Nephron (organoid): ENCODE measurements at regions not wholly inside any gene's neighbourhood (a gene's known extent, or its start where the extent isn't known, plus 50 kb on each side); places are given as distances from the start of the nearest gene placed in this dataset.

Experiments used
- H3K27ac Mint-ChIP-seq, 3 experiments: 2 replicates each; pipeline ENCODE4 v1.8.0; 2020; ENCODE audit warnings: mixed read lengths in 3 of 3, mild to moderate bottlenecking in 2 of 3, moderate library complexity in 1 of 3
- H3K27me3 Mint-ChIP-seq: 2 replicates; pipeline ENCODE4 v1.8.0; 2021; ENCODE audit warnings: low read depth, mild to moderate bottlenecking, moderate library complexity, mixed read lengths
- H3K36me3 Mint-ChIP-seq: 2 replicates; pipeline ENCODE4 v1.8.0; 2020; ENCODE audit warnings: low read depth, mixed read lengths
- H3K4me1 Mint-ChIP-seq: 2 replicates; pipeline ENCODE4 v1.8.0; 2020; ENCODE audit warnings: mixed read lengths
- H3K4me3 Mint-ChIP-seq, 3 experiments: 2 replicates each; pipeline ENCODE4 v1.8.0; 2020; ENCODE audit warnings: mild to moderate bottlenecking in 3 of 3, mixed read lengths in 3 of 3, moderate library complexity in 2 of 3
- H3K9me3 Mint-ChIP-seq: 2 replicates; pipeline ENCODE4 v1.8.0; 2020; ENCODE audit warnings: mixed read lengths
- TF ChIP-seq, protein P1 (sequence below), 3 experiments: fragments of 200-600 bp; sonication (generic); IDR thresholded peaks; one replicate each; pipeline ENCODE4 v1.5.0; 2021; ENCODE audit warnings: antibody characterized with exemption in 3 of 3; ENCODE audit not compliant: unreplicated experiment in 3 of 3

DNA sequence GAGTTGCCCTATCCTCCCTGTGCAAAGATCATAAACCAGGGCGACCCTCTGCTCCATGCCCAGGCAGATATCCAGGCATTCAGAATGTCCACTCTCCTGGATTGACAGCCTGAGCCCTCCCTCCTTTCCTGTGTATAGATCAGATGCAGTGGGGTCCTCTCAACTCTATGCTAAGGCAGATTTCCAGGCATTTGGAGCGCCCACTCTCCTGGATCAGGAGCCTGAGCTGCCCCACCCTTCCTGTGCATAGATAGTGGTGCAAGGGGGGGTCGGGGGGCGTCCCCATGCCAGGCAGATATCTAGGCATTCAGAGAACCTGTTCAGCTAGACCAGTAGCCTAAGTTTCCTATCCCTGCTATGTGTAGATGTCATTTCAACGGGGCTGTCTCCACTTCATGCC, 941.1 kb downstream of the PCDH19 start:
- Mint-ChIP-seq H3K36me3 (no peaks in the 10 kb centered on the region), H3K4me3 (no peak overlapping the region), H3K27ac (no peak overlapping the region), H3K27me3 (no peaks in the 10 kb centered on the region), H3K4me1 (no peaks in the 10 kb centered on the region), H3K9me3 (peaks cover under 1% of the 10 kb centered on the region)
- TF ChIP-seq, protein P1, sequence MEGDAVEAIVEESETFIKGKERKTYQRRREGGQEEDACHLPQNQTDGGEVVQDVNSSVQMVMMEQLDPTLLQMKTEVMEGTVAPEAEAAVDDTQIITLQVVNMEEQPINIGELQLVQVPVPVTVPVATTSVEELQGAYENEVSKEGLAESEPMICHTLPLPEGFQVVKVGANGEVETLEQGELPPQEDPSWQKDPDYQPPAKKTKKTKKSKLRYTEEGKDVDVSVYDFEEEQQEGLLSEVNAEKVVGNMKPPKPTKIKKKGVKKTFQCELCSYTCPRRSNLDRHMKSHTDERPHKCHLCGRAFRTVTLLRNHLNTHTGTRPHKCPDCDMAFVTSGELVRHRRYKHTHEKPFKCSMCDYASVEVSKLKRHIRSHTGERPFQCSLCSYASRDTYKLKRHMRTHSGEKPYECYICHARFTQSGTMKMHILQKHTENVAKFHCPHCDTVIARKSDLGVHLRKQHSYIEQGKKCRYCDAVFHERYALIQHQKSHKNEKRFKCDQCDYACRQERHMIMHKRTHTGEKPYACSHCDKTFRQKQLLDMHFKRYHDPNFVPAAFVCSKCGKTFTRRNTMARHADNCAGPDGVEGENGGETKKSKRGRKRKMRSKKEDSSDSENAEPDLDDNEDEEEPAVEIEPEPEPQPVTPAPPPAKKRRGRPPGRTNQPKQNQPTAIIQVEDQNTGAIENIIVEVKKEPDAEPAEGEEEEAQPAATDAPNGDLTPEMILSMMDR (IDR thresholded peaks at IDR 0.05; ENCODE audit: unreplicated experiment in 3 of 3), result no peak

DNA sequence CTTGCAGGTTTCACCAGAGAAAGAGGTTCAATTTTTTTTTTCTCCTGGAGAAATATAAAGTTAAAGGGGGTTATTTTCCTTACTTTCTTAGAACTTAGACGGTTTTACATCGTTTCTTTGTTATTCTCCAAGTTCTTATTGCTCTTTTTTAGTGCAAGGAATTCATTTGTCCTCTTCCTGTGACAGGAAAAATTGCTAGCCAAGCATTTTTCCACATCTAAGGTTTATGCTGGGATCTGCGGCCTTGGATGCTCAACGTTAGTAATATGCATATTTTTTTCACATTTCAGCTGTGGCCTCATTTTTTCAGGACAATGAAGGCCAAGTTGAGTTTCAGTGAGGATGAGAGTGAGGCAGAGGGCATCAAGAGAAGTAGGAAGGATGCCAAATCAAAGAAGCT, 948.9 kb downstream of the PCDH19 start:
- Mint-ChIP-seq H3K9me3 (no peaks in the 10 kb centered on the region), H3K36me3 (no peaks in the 10 kb centered on the region), H3K4me1 (no peaks in the 10 kb centered on the region), H3K27me3 (no peaks in the 10 kb centered on the region), H3K27ac (no peak overlapping the region), H3K4me3 (no peak overlapping the region)
- TF ChIP-seq, protein P1 (IDR thresholded peaks at IDR 0.05; ENCODE audit: unreplicated experiment in 3 of 3), result no peak

DNA sequence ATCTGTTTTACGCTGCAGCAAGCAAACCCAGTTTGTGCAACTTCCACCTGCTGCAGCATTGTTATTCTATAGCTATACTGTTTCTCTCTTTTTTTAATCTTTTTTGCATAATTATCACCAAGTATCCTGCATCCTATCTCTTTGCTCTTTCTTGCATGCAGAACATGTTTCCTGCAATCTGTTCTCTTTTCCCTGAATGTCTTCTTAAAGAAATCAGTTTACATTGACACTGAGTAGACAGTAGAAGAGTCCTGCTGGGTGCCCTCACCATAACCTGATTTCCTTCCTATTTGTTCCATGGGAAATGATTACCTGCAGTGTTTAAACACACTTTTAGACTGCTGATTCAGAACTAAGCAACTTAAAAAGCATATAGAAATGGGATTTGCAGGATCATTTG, 964.7 kb downstream of the PCDH19 start:
- TF ChIP-seq, protein P1 (IDR thresholded peaks at IDR 0.05; ENCODE audit: unreplicated experiment in 3 of 3), result no peak
- H3K4me1 Mint-ChIP-seq, result no peaks in the 10 kb centered on the region
- no peaks in the 10 kb centered on the region for H3K9me3 Mint-ChIP-seq
- no peak overlapping the region for H3K27ac Mint-ChIP-seq
- H3K27me3 Mint-ChIP-seq, result no peaks in the 10 kb centered on the region
- H3K4me3 Mint-ChIP-seq, result no peak overlapping the region
- no peaks in the 10 kb centered on the region for H3K36me3 Mint-ChIP-seq

DNA sequence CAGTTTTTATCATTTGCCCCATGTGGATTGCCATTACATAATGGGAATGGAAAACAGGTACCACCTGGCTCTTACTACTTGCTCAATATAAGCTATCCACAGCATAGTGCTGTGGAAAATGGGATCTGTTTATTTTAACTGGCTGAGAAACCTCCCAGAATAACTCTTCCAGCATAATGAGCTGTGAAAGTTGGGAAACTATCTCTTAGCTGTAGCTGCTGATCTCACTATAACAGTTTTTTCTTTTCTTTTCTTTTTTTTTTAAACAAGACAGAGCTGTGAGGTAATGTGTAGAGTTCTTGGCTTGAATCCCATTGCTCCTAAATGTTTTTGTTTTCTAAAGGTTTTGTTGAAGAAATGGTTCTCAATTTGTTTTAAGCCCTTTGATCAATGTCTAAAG, 988.3 kb downstream of the PCDH19 start:
- Mint-ChIP-seq H3K4me3 (no peak overlapping the region), H3K36me3 (no peaks in the 10 kb centered on the region), H3K27ac (no peak overlapping the region), H3K27me3 (no peaks in the 10 kb centered on the region), H3K9me3 (peaks cover 8% of the 10 kb centered on the region), H3K4me1 (no peaks in the 10 kb centered on the region)
- TF ChIP-seq, protein P1 (IDR thresholded peaks at IDR 0.05; ENCODE audit: unreplicated experiment in 3 of 3), result no peak

DNA sequence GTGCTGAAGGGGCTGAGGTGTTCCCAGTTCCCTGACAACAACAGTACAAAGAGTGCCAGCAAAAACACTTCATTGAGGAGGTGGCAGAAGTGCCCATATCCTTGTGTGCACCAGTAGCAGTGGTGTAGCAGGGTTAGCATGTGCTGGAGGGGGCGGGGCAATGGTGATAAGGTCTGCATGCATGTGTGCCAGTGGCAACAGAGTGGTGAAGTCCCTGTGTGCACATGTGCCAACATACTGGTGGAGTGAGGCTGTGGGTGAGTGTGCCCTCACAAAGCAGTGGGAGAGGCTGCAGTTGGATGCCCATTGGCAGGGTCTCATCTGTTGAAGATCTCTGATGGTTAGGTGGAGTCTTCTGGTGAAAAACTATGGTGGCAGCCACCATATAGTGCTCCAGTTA, 994.6 kb downstream of the PCDH19 start:
- H3K36me3 Mint-ChIP-seq, result no peaks in the 10 kb centered on the region
- no peak overlapping the region for H3K27ac Mint-ChIP-seq
- H3K4me3 Mint-ChIP-seq, result no peak overlapping the region
- H3K9me3 Mint-ChIP-seq, result peaks cover 2% of the 10 kb centered on the region
- TF ChIP-seq, protein P1 (IDR thresholded peaks at IDR 0.05; ENCODE audit: unreplicated experiment in 3 of 3), result no peak
- H3K27me3 Mint-ChIP-seq, result no peaks in the 10 kb centered on the region
- no peaks in the 10 kb centered on the region for H3K4me1 Mint-ChIP-seq

DNA sequence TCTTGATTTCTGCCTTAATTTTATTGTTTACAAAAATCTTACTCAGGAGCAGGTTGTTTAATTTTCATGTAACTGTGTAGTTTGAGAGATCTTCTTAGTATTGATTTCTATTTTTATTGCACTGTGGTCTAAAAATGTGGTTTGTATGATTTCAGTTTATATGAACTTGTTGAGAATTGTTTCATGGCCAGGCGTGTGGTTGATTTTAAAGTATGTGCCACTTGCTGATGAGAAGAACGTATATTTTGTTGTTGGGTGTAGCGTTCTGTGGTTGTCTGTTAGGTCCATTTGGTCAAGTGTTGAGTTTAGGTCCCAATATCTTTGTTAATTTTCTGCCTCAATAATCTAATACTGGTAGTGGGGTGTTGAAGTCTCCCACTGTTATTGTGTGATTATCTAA, 996.8 kb downstream of the PCDH19 start:
- Mint-ChIP-seq H3K27ac (no peak overlapping the region), H3K4me3 (no peak overlapping the region), H3K27me3 (no peaks in the 10 kb centered on the region), H3K4me1 (no peaks in the 10 kb centered on the region), H3K36me3 (no peaks in the 10 kb centered on the region), H3K9me3 (no peaks in the 10 kb centered on the region)
- TF ChIP-seq, protein P1 (IDR thresholded peaks at IDR 0.05; ENCODE audit: unreplicated experiment in 3 of 3), result no peak
